ENCODE measurements at regions not wholly inside any gene's neighbourhood (a gene's known extent, or its start where the extent isn't known, plus 50 kb on each side); places are given as distances from the start of the nearest gene placed in this dataset.

GRCh38 chr5:25955337-25955736, 1083.0 kb downstream of the CDH9 start:
- no peak for DNase-seq
- ChIA-PET POLR2A (no interaction called here), CTCF (no interaction called here)
- Histone ChIP-seq H3K4me3 (ENCODE audit: control extremely low read depth in 1 of 5, extremely low read depth in 1 of 5, insufficient read depth in 1 of 5, low read depth in 2 of 5, low read length in 4 of 5) (no peak overlapping the region), H3K9ac (ENCODE audit: low read length) (no peak overlapping the region), H4K20me1 (ENCODE audit: control insufficient read depth, insufficient read depth, low read length, poor library complexity, severe bottlenecking) (no peaks in the 10 kb centered on the region), H3K9me3 (ENCODE audit: control extremely low read depth in 1 of 3, control insufficient read depth in 2 of 3, insufficient read depth in 1 of 3, low read length in 2 of 3) (no peaks in the 10 kb centered on the region), H3K4me1 (ENCODE audit: control insufficient read depth in 2 of 2, insufficient read depth in 2 of 2, low read length in 2 of 2) (no peaks in the 10 kb centered on the region), H3K79me2 (ENCODE audit: control insufficient read depth, insufficient read depth, low read length) (no peaks in the 10 kb centered on the region), H3K27me3 (replicated peaks in 1 of 4; ENCODE audit: control extremely low read depth in 1 of 4, control insufficient read depth in 3 of 4, insufficient read depth in 4 of 4, low read length in 3 of 4) (no peaks in the 10 kb centered on the region), H2AFZ (ENCODE audit: insufficient read depth, low read depth, low read length, poor library complexity, severe bottlenecking) (no peak overlapping the region), H3K4me2 (replicated peaks; ENCODE audit: low read depth, low read length, poor library complexity, severe bottlenecking) (no peak overlapping the region), H3K27ac (ENCODE audit: low read length in 2 of 2) (no peak overlapping the region), H3K36me3 (replicated peaks in 1 of 2; ENCODE audit: control extremely low read depth in 1 of 2, control insufficient read depth in 1 of 2, extremely low read depth in 1 of 2, insufficient read depth in 2 of 2, low read length in 1 of 2) (no peaks in the 10 kb centered on the region)
- H3K27me3 Mint-ChIP-seq, result no peaks in the 10 kb centered on the region
- H3K27ac Mint-ChIP-seq, result no peak overlapping the region
- no CpG with 5 or more reads among the region's 2 CpGs for WGBS (ENCODE audit: insufficient coverage)
- H3K9me3 Mint-ChIP-seq (ENCODE audit: insufficient read depth), result peaks cover 5% of the 10 kb centered on the region
- TF ChIP-seq CTCF (IDR thresholded peaks at IDR 0.05), result no peak
- no peak for TF ChIP-seq EZH2 (IDR thresholded peaks at IDR 0.05; ENCODE audit: borderline replicate concordance, insufficient read depth, low read depth, low read length, poor library complexity, severe bottlenecking)
- intact Hi-C loops (cut with micrococcal nuclease), result no loop called here
- no peaks in the 10 kb centered on the region for H3K4me1 Mint-ChIP-seq
- no peak for ATAC-seq (ENCODE audit: low read depth)
- H3K4me3 Mint-ChIP-seq, result no peak overlapping the region

GRCh38 chr5:25950681-25951080, 1087.7 kb downstream of the CDH9 start:
- no peaks in the 10 kb centered on the region for H3K36me3 ChIP-seq (replicated peaks in 1 of 2; ENCODE audit: control extremely low read depth in 1 of 2, control insufficient read depth in 1 of 2, extremely low read depth in 1 of 2, insufficient read depth in 2 of 2, low read length in 1 of 2)
- no peak for TF ChIP-seq EZH2 (IDR thresholded peaks at IDR 0.05; ENCODE audit: borderline replicate concordance, insufficient read depth, low read depth, low read length, poor library complexity, severe bottlenecking)
- no peak for TF ChIP-seq CTCF (IDR thresholded peaks at IDR 0.05)
- no peak for DNase-seq
- WGBS (ENCODE audit: insufficient coverage), result 65% methylated on average over 4 of the region's 4 CpGs
- no peaks in the 10 kb centered on the region for H3K9me3 ChIP-seq (ENCODE audit: control extremely low read depth in 1 of 3, control insufficient read depth in 2 of 3, insufficient read depth in 1 of 3, low read length in 2 of 3)
- intact Hi-C loops (cut with micrococcal nuclease), result no loop called here
- H3K4me1 Mint-ChIP-seq, result no peaks in the 10 kb centered on the region
- no peak for ATAC-seq (ENCODE audit: low read depth)
- no peak overlapping the region for H3K27ac Mint-ChIP-seq
- no peak overlapping the region for H3K4me2 ChIP-seq (replicated peaks; ENCODE audit: low read depth, low read length, poor library complexity, severe bottlenecking)
- no peaks in the 10 kb centered on the region for H3K79me2 ChIP-seq (ENCODE audit: control insufficient read depth, insufficient read depth, low read length)
- ChIA-PET POLR2A (no interaction called here), CTCF (no interaction called here)
- H3K9ac ChIP-seq (ENCODE audit: low read length), result no peak overlapping the region
- H3K27me3 Mint-ChIP-seq, result no peaks in the 10 kb centered on the region
- H3K4me3 Mint-ChIP-seq, result no peak overlapping the region
- no peak overlapping the region for H3K4me3 ChIP-seq (ENCODE audit: control extremely low read depth in 1 of 5, extremely low read depth in 1 of 5, insufficient read depth in 1 of 5, low read depth in 2 of 5, low read length in 4 of 5)
- H4K20me1 ChIP-seq (ENCODE audit: control insufficient read depth, insufficient read depth, low read length, poor library complexity, severe bottlenecking), result no peaks in the 10 kb centered on the region
- no peak overlapping the region for H3K27ac ChIP-seq (ENCODE audit: low read length in 2 of 2)
- H3K4me1 ChIP-seq (ENCODE audit: control insufficient read depth in 2 of 2, insufficient read depth in 2 of 2, low read length in 2 of 2), result no peaks in the 10 kb centered on the region
- H3K9me3 Mint-ChIP-seq (ENCODE audit: insufficient read depth), result peaks cover 5% of the 10 kb centered on the region
- H2AFZ ChIP-seq (ENCODE audit: insufficient read depth, low read depth, low read length, poor library complexity, severe bottlenecking), result no peak overlapping the region
- no peaks in the 10 kb centered on the region for H3K27me3 ChIP-seq (replicated peaks in 1 of 4; ENCODE audit: control extremely low read depth in 1 of 4, control insufficient read depth in 3 of 4, insufficient read depth in 4 of 4, low read length in 3 of 4)

Measured in B cell (primary cell).